ENCODE measurements at regions not wholly inside any gene's neighbourhood (a gene's known extent, or its start where the extent isn't known, plus 50 kb on each side); places are given as distances from the start of the nearest gene placed in this dataset.

DNA sequence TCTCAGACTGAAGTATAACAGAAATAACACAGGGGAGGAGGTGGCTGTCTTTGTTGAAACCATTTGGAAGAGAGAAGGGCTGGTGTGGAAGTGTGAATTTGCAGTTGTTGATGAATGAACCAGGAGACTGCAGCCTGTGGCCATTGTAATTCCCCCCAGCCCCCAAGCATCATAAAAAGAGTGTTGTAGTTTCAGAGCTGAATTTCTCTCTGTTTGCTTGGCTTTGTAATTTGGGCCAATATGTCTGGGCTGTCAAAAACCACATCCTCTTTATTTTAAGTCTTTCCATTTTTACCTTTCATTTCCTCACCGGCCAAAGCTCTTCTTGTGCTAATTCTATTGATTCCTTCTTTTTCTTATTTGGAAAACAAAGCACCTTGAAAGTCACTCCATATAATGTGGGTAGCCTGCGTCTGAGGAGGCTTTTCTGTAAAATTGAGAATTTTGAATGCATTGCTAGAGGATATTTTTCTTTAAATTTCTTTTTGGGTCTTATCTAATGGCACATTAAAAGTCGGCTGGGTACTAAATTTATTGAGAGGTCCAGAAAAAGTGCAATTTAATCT, 383.3 kb downstream of the OSTF1 start:
- no peak for DNase-seq
- ChIA-PET POLR2A (no interaction called here), CTCF (no interaction called here)
- Histone ChIP-seq H3K4me2 (no peak overlapping the region), H3K27ac (ENCODE audit: low read depth in 2 of 2, low read length in 1 of 2) (no peak overlapping the region), H2AFZ (ENCODE audit: low read depth) (no peak overlapping the region), H3K4me1 (ENCODE audit: control insufficient read depth in 1 of 2, insufficient read depth in 2 of 2, low read depth in 1 of 2, low read length in 1 of 2) (peaks cover 0 to 7% of the 10 kb centered on the region in 2 experiments; a peak in 2 of 4 replicates), H3K9me2 (no peaks in the 10 kb centered on the region), H3K9me3 (no peaks in the 10 kb centered on the region), H3K36me3 (replicated peaks in 1 of 2; ENCODE audit: control insufficient read depth in 1 of 2, insufficient read depth in 2 of 2, low read length in 1 of 2) (no peaks in the 10 kb centered on the region), H3F3A (replicated peaks; ENCODE audit: insufficient read depth) (no peaks in the 10 kb centered on the region), H3K4me3 (ENCODE audit: low read depth in 2 of 2, low read length in 1 of 2) (no peak overlapping the region), H4K20me1 (ENCODE audit: insufficient read depth) (no peaks in the 10 kb centered on the region), H3K79me2 (ENCODE audit: insufficient read depth) (no peaks in the 10 kb centered on the region), H3K9ac (no peak overlapping the region), H3K27me3 (ENCODE audit: insufficient read depth) (no peaks in the 10 kb centered on the region)
- TF ChIP-seq GABPA (IDR thresholded peaks at IDR 0.05; ENCODE audit: low read depth) = no peak
- no peak for TF ChIP-seq TEAD4 (IDR thresholded peaks at IDR 0.05; ENCODE audit: borderline replicate concordance, insufficient read depth)
- TF ChIP-seq, protein P1, sequence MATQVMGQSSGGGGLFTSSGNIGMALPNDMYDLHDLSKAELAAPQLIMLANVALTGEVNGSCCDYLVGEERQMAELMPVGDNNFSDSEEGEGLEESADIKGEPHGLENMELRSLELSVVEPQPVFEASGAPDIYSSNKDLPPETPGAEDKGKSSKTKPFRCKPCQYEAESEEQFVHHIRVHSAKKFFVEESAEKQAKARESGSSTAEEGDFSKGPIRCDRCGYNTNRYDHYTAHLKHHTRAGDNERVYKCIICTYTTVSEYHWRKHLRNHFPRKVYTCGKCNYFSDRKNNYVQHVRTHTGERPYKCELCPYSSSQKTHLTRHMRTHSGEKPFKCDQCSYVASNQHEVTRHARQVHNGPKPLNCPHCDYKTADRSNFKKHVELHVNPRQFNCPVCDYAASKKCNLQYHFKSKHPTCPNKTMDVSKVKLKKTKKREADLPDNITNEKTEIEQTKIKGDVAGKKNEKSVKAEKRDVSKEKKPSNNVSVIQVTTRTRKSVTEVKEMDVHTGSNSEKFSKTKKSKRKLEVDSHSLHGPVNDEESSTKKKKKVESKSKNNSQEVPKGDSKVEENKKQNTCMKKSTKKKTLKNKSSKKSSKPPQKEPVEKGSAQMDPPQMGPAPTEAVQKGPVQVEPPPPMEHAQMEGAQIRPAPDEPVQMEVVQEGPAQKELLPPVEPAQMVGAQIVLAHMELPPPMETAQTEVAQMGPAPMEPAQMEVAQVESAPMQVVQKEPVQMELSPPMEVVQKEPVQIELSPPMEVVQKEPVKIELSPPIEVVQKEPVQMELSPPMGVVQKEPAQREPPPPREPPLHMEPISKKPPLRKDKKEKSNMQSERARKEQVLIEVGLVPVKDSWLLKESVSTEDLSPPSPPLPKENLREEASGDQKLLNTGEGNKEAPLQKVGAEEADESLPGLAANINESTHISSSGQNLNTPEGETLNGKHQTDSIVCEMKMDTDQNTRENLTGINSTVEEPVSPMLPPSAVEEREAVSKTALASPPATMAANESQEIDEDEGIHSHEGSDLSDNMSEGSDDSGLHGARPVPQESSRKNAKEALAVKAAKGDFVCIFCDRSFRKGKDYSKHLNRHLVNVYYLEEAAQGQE (IDR thresholded peaks at IDR 0.05; ENCODE audit: low read depth, low read length) = no peak
- no peak for TF ChIP-seq GATA2 (CRISPR knock-in tag; IDR thresholded peaks at IDR 0.05)
- no peak for TF ChIP-seq TAF1 (IDR thresholded peaks at IDR 0.05; ENCODE audit: borderline replicate concordance, low read depth, low read length)
- TF ChIP-seq EP300 (IDR thresholded peaks at IDR 0.05; ENCODE audit: borderline replicate concordance in 1 of 2, low read depth in 1 of 2, low read length in 1 of 2) = no peak
- TF ChIP-seq FOXJ3 (CRISPR knock-in tag; IDR thresholded peaks at IDR 0.05) = no peak
- TF ChIP-seq, protein P2, sequence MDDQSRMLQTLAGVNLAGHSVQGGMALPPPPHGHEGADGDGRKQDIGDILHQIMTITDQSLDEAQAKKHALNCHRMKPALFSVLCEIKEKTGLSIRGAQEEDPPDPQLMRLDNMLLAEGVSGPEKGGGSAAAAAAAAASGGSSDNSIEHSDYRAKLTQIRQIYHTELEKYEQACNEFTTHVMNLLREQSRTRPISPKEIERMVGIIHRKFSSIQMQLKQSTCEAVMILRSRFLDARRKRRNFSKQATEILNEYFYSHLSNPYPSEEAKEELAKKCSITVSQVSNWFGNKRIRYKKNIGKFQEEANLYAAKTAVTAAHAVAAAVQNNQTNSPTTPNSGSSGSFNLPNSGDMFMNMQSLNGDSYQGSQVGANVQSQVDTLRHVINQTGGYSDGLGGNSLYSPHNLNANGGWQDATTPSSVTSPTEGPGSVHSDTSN (IDR thresholded peaks at IDR 0.05) = no peak
- no peak for TF ChIP-seq NFIC (IDR thresholded peaks at IDR 0.05; ENCODE audit: borderline replicate concordance)
- TF ChIP-seq, protein P3, sequence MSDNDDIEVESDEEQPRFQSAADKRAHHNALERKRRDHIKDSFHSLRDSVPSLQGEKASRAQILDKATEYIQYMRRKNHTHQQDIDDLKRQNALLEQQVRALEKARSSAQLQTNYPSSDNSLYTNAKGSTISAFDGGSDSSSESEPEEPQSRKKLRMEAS (IDR thresholded peaks at IDR 0.05; ENCODE audit: low read depth) = no peak
- 4% methylated on average over 3 of the region's 3 CpGs for WGBS (ENCODE audit: low lambda C conversion rate)

DNA sequence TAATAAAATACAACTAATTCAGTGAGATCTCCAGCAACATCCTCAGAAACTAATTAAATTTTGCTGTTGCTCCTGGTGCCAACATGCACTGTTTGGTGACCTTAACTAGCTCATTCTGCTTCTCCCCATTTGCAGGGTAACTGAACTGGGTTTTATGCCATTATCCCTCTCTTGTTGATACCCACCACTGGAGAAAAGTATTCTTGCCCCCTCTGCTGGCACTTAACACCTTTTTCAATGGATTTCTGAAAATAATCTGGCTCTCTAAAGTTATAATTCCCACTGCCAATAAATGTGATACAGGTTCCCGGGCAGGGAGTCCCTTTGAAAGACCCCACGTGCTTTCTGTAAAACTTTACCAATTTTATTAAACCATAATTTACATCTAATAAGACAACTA, 394.3 kb downstream of the OSTF1 start:
- WGBS (ENCODE audit: low lambda C conversion rate) = 4% methylated on average over 2 of the region's 2 CpGs
- TF ChIP-seq, protein P2 (IDR thresholded peaks at IDR 0.05) = no peak
- no peak for TF ChIP-seq RFX5 (IDR thresholded peaks at IDR 0.05; ENCODE audit: low read length)
- peak; percentile 35; the same call in 1 of the 2 replicates for TF ChIP-seq RAD21 (IDR thresholded peaks at IDR 0.05; ENCODE audit: low read length)
- no peak for TF ChIP-seq FOXM1 (IDR thresholded peaks at IDR 0.05; ENCODE audit: low read depth)
- TF ChIP-seq ELF1 (IDR thresholded peaks at IDR 0.05) = no peak
- CTCF ChIA-PET = interaction anchor here (1.2 kb wide), 1 partner anchor 16 kb away, joined by 3 read pairs; no protein-coding TSS in a partner anchor
- no peak overlapping the region for H2AFZ ChIP-seq (ENCODE audit: low read depth)
- H3K79me2 ChIP-seq (ENCODE audit: insufficient read depth) = no peaks in the 10 kb centered on the region
- no peak overlapping the region for H3K4me2 ChIP-seq
- no peak overlapping the region for H3K4me3 ChIP-seq (ENCODE audit: low read depth in 2 of 2, low read length in 1 of 2)
- no peaks in the 10 kb centered on the region for H3F3A ChIP-seq (replicated peaks; ENCODE audit: insufficient read depth)
- no peak overlapping the region for H3K27ac ChIP-seq (ENCODE audit: low read depth in 2 of 2, low read length in 1 of 2)
- no peaks in the 10 kb centered on the region for H3K9me3 ChIP-seq
- no peaks in the 10 kb centered on the region for H4K20me1 ChIP-seq (ENCODE audit: insufficient read depth)
- no peaks in the 10 kb centered on the region for H3K4me1 ChIP-seq (ENCODE audit: control insufficient read depth in 1 of 2, insufficient read depth in 2 of 2, low read depth in 1 of 2, low read length in 1 of 2)
- H3K27me3 ChIP-seq (ENCODE audit: insufficient read depth) = no peaks in the 10 kb centered on the region
- no peak overlapping the region for H3K9ac ChIP-seq
- no peaks in the 10 kb centered on the region for H3K9me2 ChIP-seq
- no peak for DNase-seq
- H3K36me3 ChIP-seq (replicated peaks in 1 of 2; ENCODE audit: control insufficient read depth in 1 of 2, insufficient read depth in 2 of 2, low read length in 1 of 2) = no peaks in the 10 kb centered on the region
- POLR2A ChIA-PET = no interaction called here
